Putamen (tissue), 1 donor: ENCODE measurements at regions not wholly inside any gene's neighbourhood (a gene's known extent, or its start where the extent isn't known, plus 50 kb on each side); places are given as distances from the start of the nearest gene placed in this dataset.
A peak's percentile ranks its signal among the peaks of the same experiment; 100 is the strongest.

Experiments used
- DNase-seq: peaks from one replicate; pipeline ENCODE4 v3.0.0-alpha.2; 2016; ENCODE audit warnings: low spot score

DNA sequence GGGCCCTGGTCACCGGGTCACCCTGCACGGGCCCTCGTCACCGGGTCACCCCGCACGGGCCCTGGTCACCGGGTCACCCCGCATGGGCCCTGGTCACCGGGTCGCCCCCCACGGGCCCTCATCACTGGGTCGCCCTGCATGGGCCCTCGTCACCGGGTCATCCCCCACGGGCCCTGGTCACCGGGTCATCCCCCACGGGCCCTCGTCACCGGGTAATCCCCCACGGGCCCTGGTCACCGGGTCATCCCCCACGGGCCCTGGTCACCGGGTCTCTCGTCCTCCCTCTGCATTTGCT, 77.6 kb downstream of the RIPK4 start:
- no peak for DNase-seq

DNA sequence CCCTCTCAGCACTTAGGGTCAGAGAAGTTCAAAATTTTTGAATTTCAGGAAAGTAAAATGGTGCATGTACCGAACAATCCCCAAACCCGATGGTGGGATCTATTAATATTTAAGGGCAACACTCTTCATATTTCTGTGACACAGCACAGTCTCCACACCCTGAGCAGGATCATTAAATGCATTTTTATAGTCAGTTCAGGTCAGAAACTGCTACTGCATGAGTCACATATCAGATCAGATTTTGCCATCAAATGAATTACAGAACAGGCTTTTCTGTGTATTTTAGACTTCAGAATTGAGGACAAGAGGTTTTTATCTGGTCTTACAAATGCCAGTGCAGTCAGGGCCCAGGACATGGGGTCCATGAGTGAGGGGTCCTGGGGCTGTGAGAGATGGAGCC, 79.2 kb downstream of the RIPK4 start:
- no peak for DNase-seq

- DNase-seq = no peak
These were observed 80.2 kb downstream of the RIPK4 start for GRCh38 chr21:41686664-41687063.

DNA sequence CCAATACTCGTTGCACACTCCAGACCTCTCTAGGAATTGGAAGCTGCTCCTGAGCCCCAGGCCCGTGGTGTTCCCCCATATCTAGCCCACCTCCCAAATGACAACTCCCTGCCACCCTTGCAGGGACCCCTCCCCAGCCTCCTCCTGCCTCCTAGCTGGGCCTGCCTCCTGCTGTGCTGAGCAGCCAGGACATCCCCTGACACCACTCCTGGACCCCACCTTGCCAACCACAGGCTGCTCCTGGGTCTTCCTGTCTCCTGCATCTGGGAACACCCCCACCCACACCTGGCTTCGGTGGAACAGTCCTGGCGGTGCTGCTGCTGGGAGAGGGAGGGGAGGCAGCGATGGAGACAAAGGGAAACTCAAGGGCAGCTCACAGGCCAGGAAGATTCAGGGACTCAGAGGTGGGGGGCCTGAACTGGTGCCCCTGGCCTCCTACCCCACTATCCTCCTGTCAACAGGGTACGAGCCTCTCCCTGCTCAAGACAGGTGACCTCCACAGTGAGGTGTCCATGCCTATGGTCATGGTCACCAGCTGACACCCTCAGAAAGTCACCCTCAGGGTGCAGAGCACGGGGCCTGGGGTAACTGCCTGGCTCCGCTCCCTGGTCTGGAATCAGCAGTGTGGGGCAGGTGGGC, 81.2 kb downstream of the RIPK4 start:
- no peak for DNase-seq

GRCh38 chr21:41684381-41685245, 82.2 kb downstream of the RIPK4 start:
- DNase-seq = no peak

DNA sequence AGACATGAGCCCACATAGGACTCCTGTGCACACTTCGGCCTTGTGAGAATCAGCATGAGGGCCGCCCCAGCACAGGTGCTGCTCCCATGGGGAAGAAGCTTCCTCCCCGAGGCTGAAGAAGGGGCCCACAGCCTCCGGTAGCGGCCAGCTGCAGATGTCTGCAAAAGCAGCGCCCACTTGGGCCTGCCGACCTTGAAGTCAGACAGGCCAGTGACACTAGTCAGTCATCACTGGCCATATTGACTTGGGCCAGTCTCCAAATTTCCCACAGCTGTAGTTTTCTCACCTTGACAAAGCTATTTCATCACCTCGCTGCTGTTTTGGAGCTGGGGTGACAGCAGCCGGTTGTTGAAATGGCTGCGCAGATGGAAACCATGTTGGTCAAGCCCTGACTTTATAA, 83.0 kb downstream of the RIPK4 start:
- DNase-seq = no peak

GRCh38 chr21:41682719-41683179, 84.1 kb downstream of the RIPK4 start:
- no peak for DNase-seq

DNA sequence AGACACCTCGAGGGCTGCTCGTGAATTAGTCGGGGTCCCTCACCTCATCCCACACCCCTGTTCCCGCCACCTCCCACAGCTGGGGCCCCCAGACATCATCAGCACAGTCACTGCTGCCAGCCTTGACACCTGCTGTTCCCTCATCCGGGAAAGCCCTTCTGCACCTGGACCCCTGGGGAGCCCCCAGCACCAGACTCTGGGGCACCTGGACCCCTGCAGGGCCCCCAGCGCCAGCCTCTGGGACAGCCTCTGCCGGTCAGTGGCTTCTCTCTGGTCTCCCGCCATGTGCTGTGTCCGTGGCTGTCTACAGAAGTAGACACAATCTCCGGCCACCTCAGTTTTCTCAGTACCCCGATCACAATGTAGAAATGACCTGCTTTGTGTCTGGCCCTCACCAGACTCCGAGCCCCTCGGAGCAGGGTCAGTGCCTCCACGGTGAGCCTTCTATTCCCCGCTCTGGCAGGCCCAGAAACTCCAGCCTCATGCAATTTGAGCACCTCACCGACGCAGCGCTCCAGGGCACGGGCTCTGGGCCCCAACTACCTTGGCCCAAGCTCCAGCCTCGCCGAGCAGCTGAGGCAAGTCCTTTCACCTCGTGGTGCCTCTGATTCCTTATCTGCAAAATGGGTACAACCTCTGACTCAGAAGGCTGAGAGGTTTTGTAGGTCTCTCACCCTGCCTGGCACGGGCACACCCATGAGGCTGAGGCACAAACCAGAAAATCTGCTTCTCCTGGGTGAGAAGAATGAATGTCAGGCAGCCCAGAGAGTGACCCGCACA, 84.7 kb downstream of the RIPK4 start:
- no peak for DNase-seq

DNA sequence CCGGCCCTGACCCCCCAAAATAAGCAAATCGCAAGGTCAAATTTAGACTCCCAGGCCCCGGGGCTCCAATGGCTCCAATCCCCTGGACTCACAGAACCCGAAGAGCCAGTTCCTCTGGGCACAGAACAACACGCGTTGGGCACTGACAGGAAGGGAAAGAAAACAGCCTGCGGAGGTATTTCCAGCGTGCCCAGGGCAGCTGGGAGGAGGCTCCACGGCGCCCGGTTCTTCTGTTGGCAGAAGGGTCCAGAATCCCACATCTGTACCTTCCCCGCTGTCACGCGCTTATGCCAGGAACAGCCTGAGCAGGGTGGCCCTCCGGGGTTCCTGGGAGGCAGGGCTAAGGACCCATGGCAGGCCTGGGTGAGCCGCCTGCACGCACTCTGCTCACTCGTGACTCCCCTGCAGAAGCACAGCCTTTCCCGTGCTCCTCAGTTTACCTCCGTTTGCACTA, 85.5 kb downstream of the RIPK4 start:
- DNase-seq = no peak

- no peak for DNase-seq
These were observed 86.2 kb downstream of the RIPK4 start for GRCh38 chr21:41680444-41681347.

DNA sequence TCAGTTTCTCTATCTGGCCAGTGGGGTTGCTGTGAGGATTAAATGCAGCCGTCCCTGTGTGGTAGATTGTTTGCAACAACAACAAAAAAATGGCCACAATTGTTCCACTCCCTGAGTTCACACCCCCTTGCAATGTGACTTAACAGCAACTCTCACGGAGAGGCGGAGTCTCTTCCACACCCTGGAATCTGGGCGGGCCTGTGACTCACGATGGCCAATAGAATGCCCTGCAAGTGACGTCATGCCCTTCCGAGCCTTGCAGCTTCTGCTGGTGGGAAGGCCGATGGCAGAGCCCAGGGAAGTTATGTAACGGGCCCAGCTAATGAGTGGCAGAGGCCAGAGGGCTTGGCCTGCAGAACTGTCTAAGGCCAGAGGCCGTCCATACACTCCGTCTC, 87.9 kb downstream of the RIPK4 start:
- DNase-seq = peak; percentile 67

GRCh38 chr21:41678016-41678923, 88.6 kb downstream of the RIPK4 start:
- DNase-seq = no peak

GRCh38 chr21:41677671-41678015, 89.2 kb downstream of the RIPK4 start:
- no peak for DNase-seq

- DNase-seq = no peak
These were observed 90.7 kb downstream of the RIPK4 start for GRCh38 chr21:41676198-41676597.

- no peak for DNase-seq
These were observed 91.3 kb downstream of the RIPK4 start for GRCh38 chr21:41675574-41675973.

DNA sequence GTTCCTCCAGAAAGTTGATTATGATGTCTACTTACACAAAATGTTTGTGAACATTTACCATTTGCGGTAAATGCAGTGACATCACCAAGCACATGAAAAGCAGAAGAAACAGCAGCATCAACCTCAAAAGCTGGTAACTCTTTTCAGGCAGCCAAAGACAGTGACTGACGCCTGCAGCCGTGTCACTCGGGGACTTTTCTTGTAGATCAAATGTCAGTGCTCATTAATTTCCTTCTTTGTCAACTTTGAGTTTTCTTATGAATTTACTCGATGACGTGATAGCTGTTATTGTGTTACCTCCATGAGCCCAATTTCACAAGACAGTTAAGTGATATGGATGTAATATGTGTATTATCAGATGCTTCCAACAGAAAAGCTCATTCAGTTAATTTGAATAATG, 92.5 kb downstream of the RIPK4 start:
- DNase-seq = no peak

DNA sequence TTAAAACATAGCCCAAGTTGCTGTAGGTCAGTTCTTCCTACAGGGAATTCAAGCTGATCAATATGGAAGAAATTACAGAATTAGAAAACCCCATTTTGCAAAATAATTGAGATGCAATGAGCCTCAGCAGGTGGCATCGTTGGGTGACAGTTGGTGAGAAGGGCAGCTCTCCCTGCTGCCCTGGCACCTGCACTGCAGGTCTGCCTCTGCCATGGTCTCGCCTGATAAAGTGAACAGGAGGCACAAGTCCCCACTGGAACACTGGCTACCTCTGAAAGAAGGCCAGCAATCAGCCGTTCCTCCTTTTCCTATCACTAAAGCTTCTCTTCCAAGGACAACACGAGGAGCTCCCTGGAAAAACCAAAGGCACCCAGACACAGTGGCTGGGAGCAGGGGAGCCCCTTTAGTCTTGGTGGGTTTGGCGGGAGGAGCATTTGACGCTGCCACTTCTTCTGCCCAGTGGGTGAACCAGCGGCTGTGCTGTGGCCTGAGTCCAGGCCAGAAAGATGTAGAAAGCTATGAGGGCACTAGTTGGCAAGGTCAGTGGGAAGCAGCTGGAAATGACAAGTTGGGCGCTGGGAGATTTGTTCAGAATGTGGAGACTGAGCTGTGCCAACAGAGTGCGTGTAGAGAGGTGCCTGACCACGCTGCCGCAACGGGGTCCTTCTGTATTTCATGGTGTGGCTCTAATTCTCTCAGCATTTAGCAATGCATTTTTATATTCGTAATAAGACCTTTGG, 93.1 kb downstream of the RIPK4 start:
- DNase-seq = no peak

- no peak for DNase-seq
These were observed 93.8 kb downstream of the RIPK4 start for GRCh38 chr21:41673071-41673470.

DNA sequence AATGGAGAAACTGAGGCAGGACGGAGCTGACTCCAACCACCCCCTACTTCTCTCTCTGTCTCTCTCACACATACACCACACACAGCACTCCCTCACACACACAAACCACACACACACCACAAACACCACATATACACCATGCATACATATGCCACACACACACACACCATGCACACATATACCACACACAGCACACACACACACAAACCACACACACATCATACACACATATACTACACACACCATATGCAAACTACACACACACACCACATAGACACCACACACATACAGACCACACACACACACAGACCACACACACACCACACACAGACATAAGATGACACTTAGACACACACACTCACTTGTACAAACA, 94.3 kb downstream of the RIPK4 start:
- DNase-seq = no peak

- DNase-seq = no peak
These were observed 94.9 kb downstream of the RIPK4 start for GRCh38 chr21:41671859-41672542.
